Erythroblast (primary cell): ENCODE measurements at regions not wholly inside any gene's neighbourhood (a gene's known extent, or its start where the extent isn't known, plus 50 kb on each side); places are given as distances from the start of the nearest gene placed in this dataset.

ENCODE experiments used
- GATA1 ChIP-seq: IDR thresholded peaks from 2 replicates; pipeline ENCODE4 v1.6.1; 2011; ENCODE audit warnings: low read depth, mild to moderate bottlenecking, control low read depth, low read length, moderate library complexity
- POLR2A ChIP-seq: IDR thresholded peaks from 2 replicates; pipeline ENCODE4 v1.6.1; 2011; ENCODE audit warnings: mild to moderate bottlenecking, low read length

DNA sequence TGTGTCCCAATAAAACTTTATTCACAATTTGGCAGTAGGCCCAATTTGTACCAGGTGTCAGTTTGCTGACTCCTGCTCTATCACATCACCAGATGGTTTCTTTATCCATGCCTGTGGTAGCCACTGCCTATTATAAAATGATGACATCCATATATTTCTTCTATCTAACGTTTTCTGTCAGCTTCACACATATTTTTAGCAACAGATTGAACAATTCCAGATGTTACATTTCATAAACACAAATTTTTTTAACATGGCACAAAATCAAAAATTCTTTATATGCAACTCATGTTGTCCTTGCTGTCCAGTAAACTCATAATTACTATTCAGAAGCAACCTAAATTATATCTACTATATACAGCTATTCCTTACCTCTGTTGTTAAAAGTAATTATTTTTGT is 1371.6 kb downstream of the NSUN3 start:
- TF ChIP-seq POLR2A (no peak), GATA1 (no peak)
